Occipital lobe (tissue), 1 donor: ENCODE measurements at regions not wholly inside any gene's neighbourhood (a gene's known extent, or its start where the extent isn't known, plus 50 kb on each side); places are given as distances from the start of the nearest gene placed in this dataset.
A peak's percentile ranks its signal among the peaks of the same experiment; 100 is the strongest.

Experiments used
- DNase-seq: peaks from one replicate; lab custom pipeline; 2025; lab: John Stamatoyannopoulos, UW

DNA sequence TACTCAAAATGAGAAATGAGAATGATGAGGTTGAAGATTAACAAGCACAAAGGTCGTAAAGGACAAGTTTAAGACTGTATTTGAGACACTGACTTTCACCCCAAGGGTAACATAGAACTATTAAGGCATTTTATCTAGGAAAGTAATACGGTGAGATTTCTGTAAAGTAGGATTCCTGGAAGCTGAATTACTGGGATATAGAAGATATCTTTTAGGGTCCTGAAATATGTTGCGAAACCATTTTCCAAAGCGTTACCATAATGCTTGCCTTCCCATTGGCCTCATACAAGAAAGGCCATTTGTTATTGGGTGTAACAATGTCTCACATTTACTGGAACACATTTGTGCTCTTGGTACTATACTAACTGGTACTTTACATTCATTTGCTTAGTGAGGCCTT lies 1185.9 kb upstream of the TENM4 start:
- no peak for DNase-seq

DNA sequence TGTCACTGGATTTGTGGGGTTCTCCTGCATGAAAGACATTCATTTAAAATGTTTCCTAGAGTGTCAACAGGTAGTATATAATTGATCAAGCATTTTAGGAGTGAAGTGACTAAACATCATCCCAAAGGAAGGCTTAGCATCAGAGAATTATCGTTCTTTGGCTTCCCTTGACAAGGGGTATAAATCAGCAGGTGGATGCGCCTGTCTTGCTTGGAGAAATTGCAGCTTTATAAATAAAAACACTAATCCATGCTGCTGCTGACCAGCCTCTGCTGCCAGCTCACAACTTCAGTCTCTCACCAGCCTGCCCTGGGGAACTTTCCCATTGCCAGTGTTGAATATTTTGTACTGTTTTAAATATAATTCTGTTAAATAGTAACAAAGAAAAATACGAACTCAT lies 1184.7 kb upstream of the TENM4 start:
- no peak for DNase-seq

DNA sequence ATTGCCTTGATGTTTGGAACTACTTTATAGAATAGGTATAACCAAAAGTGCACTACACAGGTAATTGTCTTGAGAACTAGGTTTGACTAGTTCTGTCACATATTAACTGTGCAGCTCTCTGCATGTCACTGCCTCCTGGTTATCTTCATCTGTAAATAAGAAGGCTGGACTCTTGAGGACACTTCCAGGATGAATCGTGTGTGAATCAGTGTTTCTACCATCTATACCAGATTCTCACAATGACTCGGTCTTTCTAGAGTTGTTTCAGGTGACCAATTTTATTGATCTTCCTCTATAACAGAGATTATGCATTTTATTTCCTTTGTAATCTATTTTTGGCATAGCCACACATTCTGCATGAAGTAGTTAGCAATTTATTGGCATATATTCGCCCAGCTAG lies 1181.0 kb upstream of the TENM4 start:
- DNase-seq = no peak

- DNase-seq = no peak
Observed at GRCh38 chr11:80620867-80621266, 1180.0 kb upstream of the TENM4 start.

DNA sequence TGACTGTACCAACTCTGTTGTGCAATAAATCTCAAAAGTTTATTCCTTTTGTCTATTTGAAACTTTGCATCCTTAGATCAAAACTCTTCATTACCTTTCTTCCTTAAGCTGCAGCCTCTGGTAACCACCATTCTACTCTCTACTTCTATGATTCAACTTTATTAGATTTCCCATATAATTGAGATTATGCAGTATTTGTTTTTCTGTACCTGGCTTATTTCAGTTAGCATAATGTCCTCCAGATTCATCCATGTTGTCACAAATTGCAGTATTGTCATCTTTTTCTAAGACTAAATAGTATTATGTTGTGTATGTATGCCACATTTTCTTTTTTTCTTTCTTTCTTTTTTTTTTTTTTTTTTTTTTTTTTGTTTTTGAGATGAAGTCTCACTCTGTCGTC lies 1176.3 kb upstream of the TENM4 start:
- DNase-seq = no peak

GRCh38 chr11:80616070-80616800 lies 1175.4 kb upstream of the TENM4 start:
- no peak for DNase-seq

DNA sequence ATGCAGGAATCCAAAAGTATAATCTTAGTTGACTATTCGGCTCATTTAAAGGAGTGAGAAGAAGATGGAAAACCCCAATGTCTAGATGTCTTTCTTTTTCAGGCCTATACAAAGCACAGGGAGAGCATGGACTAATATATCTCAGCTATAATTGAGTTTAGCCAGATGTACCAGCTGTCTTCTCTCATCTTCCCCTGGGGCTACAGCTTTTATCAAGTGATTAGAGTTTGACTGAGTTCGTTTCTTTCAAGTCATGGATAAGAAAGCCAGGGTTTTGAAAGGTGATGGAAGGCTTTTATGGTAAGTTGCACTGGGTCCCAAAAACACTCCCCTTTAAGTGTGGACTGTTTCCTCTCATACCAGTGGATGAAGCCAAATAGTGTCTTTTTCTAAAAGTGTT lies 1172.8 kb upstream of the TENM4 start:
- no peak for DNase-seq

DNA sequence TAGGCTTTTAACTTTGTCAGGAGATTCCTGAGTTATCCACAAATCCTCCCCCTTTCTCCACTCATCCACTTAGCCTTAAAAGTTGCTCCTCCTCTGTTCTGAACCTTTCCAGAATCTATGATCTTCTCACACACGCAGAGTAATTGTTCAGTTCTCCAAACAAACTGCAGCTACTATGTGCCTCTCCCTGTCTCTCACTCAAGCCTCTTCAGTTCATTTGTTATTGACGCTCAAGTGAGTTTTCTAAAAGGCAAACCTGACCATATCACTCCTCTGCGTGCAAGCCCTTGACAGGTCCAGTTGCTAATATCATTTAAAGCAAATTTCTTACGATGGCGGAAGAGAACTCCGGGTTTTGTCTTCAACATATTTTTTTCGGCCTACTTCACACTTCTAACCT lies 1169.7 kb upstream of the TENM4 start:
- DNase-seq = no peak

GRCh38 chr11:80603472-80603871 lies 1162.6 kb upstream of the TENM4 start:
- DNase-seq = no peak

DNA sequence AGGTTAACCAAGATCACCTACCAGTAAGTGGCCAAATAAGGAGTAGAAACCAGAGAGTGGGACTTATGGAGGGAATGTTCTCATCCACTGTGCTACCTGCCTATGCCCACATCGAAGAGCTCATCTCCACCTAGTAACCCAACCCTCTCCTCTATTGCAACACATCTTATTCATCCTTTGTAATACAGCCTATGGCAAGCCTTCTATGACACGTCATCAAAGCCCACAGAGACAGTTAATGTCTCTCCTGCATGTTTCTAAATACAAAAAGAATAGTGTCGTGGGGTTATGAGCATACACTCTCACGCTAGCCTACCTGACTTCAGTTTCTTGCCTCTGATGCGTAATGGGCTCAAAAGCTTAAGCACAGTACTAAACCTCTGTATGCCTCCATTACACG lies 1158.1 kb upstream of the TENM4 start:
- no peak for DNase-seq

GRCh38 chr11:80596291-80596810 lies 1155.5 kb upstream of the TENM4 start:
- no peak for DNase-seq

DNA sequence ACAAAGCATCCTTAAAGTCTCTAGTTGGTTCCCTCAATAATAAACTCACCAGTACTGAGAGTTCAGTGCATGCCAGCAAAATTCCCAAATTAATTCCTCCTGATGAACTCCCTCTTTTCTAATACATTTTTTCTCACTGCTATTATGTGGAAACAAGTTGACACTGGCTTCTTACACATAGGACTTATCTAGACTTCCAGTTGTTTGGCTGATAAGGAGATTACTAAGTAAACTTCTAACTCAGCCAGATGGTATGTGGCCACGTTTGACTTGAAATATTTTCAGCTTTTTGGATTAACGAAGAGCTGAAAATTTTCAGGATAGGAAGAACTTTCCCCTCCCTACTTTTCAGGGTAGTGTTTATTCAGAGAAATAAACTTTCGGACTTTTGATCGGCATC lies 1154.2 kb upstream of the TENM4 start:
- DNase-seq = no peak

DNA sequence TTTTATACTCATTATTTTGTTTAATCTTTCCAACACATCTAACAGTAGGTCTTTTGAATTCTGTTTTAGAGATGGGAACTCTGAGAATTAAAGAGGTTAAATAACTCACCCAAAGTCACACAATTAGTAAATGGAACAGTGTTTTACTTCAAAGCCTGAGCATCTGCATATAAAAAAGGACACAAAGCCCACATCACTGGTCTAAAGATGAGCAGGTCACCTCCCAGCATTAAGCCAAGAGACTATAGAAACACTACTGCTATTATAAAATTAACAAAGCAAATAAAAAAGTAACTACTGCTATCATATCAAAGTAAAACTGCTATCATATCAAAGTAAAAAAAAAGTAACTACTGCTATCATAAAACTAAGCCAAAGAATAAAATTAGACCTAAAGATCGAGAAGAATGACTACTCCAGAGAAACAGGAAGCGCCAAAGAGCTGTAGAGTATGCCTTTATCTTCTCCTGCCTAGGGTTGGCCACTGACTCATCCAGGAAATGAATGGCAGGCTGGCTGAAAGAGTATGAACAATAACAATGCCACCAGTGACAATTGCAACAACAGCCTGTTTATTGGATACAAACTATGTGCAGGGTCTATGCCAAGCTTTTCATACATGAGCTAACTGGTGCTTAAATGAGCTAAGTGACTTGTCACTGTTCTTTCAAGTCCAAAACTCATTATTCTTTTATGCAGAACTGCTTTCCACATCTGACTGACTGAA lies 1153.0 kb upstream of the TENM4 start:
- peak; percentile 37 for DNase-seq

- DNase-seq = no peak
Observed at GRCh38 chr11:80592546-80592945, 1151.7 kb upstream of the TENM4 start.

GRCh38 chr11:80587906-80588305 lies 1147.1 kb upstream of the TENM4 start:
- no peak for DNase-seq

GRCh38 chr11:80586464-80586863 lies 1145.6 kb upstream of the TENM4 start:
- no peak for DNase-seq

DNA sequence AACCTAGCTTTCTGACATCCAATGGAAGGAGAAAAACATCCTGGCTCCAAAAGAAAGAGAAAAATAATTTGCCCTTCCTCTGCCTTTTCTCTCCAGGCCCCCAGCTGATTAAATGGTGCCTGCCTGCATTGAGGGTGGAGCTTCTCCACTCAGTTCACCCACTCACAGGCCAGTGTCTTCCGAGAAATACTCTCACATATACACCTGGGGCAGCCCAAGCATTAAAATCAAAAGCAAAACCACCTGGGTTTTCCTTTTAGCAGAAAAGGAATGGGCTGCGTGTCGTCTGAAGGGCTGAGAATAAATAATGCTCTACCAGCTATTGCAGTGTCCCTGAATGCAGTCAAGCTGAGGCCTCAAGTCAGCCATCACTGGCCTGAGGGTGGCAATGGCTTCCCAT lies 1143.8 kb upstream of the TENM4 start:
- no peak for DNase-seq

- DNase-seq = no peak
Observed at GRCh38 chr11:80569832-80570231, 1129.0 kb upstream of the TENM4 start.

DNA sequence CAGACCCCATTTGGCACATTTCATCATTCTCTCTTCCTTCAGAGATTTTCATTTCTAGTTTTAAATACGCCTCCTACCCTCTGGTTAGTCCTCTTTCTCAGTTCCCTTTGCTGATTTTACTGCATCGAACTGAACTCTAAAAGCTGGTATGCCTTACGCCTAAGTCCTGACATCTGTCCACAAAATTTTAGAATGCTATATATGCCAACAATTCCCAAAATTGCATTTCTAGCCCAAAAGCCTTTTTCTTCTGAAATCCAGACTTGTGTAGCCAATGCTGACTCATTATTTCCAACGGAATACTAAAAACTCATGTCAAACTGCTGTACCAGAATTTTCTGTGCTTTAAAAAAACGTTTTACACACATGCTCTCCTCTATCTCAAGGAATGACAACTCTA lies 1124.4 kb upstream of the TENM4 start:
- no peak for DNase-seq

DNA sequence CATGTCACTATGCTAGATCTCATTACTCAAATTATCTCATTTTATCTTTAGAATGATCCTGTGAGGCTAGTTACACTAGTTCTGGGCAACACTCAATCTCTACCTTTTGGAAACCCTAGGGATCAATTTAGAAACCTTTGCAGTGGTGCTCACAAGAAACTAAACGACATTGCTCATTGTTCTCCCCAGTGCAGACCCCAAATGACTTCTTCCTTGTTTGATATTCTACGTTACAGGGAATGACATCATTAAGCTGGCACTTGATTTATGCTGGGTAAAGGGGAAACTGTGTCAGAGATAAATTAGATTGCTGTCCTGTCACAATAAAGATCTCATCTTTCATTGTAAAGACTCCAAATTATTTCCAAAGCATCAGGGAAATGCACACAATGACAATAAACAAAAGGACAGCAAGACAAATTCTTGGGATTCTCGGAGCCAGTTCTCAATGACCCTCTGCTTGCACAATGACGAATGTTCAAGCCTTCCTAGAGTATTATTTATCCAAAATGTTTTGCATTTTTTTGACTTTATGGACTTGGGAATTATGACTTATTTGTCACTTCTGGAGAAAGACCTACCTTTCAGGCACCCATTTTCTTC lies 1121.8 kb upstream of the TENM4 start:
- no peak for DNase-seq

DNA sequence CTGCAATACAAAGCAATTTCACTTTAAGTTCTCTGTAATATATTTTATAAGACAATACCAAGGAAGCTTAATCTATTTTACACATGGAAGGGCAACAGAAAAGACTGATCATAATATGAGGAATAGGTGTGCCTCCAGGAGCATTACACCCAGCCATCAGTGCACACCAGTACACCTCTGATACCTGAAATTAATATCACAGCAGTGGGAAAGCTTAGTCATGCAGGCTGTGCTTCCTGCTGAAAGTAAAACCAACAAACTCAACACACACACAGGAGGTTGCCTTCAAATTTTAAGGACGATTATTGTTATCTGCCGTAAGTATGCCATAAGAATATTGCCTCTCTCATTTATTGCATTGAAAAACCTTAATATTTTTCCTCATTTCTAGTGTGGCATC lies 1119.1 kb upstream of the TENM4 start:
- DNase-seq = no peak

GRCh38 chr11:80553565-80553964 lies 1112.7 kb upstream of the TENM4 start:
- no peak for DNase-seq

DNA sequence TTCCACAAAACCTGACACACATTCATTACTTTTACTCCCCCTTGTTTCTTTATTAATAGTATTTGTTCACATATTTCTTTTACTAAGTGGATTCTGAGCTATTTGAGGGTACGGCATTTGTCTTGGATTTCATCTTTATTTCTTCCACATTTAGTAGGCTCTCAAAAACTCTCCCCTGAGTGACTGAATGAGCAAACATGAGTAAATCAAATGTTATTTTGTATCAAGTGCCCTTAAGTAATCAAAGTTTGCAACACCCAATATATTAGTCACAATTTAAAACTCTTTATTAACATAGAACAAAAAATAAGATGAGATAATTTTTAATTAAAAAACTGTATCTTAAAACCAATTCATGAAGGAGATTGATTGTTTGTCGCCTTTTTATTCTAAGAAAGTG lies 1101.9 kb upstream of the TENM4 start:
- no peak for DNase-seq
